C4-2B (cell line): ENCODE measurements at regions not wholly inside any gene's neighbourhood (a gene's known extent, or its start where the extent isn't known, plus 50 kb on each side); places are given as distances from the start of the nearest gene placed in this dataset.

Source experiments
- ZFX ChIP-seq: fragments of 450-650 bp; IDR thresholded peaks from 2 replicates; pipeline ENCODE4 v1.6.1; 2017
- TF ChIP-seq, protein P1 (sequence below): fragments of 450-650 bp; conservative IDR thresholded peaks from 2 replicates; pipeline ENCODE4 v1.5.1; 2017; ENCODE audit warnings: mild to moderate bottlenecking

DNA sequence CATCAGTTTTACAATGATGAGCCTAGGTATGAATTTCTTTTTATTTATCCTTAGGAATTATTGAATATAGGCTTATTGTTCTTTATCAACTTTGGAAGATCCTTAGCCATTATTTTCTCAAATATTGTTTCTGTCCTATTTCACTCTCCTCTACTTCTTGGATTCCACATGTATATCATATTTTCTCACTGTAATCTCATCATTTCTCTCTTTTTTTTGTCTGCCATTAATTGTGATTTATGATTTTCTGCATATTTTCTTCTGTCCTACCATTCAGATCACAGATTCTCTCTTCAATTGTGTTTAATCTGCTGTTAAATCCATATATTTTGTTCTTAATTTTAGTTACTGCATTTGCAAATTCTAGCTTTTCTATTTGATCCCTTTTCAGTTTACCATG is 139.8 kb downstream of the ARRDC3 start:
- TF ChIP-seq, protein P1, sequence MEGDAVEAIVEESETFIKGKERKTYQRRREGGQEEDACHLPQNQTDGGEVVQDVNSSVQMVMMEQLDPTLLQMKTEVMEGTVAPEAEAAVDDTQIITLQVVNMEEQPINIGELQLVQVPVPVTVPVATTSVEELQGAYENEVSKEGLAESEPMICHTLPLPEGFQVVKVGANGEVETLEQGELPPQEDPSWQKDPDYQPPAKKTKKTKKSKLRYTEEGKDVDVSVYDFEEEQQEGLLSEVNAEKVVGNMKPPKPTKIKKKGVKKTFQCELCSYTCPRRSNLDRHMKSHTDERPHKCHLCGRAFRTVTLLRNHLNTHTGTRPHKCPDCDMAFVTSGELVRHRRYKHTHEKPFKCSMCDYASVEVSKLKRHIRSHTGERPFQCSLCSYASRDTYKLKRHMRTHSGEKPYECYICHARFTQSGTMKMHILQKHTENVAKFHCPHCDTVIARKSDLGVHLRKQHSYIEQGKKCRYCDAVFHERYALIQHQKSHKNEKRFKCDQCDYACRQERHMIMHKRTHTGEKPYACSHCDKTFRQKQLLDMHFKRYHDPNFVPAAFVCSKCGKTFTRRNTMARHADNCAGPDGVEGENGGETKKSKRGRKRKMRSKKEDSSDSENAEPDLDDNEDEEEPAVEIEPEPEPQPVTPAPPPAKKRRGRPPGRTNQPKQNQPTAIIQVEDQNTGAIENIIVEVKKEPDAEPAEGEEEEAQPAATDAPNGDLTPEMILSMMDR, result no peak
- no peak for TF ChIP-seq ZFX
